ENCODE measurements at regions not wholly inside any gene's neighbourhood (a gene's known extent, or its start where the extent isn't known, plus 50 kb on each side); places are given as distances from the start of the nearest gene placed in this dataset.

DNA sequence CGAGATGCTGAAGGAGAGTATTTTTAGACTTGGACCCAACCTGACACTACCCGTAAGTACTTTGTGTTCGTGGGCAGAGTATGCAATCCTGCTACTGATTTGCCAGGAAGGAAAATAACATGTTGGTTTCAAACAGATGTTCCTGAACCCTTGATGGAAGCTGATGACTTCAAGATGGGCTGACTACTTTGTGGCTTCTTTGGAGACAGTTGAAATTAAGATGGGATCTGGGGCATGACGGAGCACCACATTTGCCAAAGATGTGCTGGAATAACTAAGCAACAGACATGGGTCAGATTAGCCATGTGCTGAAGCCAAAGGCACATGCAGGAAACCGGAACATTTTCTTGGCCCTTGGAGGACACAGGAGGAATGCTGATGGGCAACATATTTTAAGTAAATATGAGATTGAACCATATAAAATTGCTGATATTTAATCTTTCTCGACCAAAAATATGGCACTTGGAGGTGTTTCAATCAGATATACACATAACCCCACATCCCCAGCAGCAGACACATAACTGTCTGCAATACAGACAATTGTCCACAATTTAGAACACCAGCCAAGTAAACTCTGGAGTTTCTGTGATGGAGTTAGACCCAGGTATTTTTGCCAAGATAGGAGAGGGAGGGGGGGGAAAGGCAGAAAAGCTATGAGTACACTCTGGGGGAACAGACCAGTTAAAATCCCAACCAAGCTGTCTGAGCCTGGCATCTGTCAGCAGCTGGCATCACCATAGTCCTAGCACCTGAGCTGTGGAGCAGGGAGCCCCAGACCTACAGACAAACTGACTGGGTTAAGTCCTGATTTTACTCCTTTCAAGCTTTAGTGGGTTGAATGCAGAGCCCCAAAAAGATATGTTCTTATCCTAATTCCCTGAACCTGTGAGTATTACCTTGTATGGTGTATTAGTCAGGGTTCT is 329.4 kb upstream of the CDH5 start:
- no peaks in the 10 kb centered on the region for H3K79me2 ChIP-seq (ENCODE audit: control insufficient read depth, low read length)
- TF ChIP-seq, protein P1, sequence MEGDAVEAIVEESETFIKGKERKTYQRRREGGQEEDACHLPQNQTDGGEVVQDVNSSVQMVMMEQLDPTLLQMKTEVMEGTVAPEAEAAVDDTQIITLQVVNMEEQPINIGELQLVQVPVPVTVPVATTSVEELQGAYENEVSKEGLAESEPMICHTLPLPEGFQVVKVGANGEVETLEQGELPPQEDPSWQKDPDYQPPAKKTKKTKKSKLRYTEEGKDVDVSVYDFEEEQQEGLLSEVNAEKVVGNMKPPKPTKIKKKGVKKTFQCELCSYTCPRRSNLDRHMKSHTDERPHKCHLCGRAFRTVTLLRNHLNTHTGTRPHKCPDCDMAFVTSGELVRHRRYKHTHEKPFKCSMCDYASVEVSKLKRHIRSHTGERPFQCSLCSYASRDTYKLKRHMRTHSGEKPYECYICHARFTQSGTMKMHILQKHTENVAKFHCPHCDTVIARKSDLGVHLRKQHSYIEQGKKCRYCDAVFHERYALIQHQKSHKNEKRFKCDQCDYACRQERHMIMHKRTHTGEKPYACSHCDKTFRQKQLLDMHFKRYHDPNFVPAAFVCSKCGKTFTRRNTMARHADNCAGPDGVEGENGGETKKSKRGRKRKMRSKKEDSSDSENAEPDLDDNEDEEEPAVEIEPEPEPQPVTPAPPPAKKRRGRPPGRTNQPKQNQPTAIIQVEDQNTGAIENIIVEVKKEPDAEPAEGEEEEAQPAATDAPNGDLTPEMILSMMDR (IDR thresholded peaks at IDR 0.05; ENCODE audit: low read depth, low read length, poor library complexity, severe bottlenecking): no peak
- TF ChIP-seq EZH2phosphoT487 (IDR thresholded peaks at IDR 0.05; ENCODE audit: borderline replicate concordance, low read length): no peak

DNA sequence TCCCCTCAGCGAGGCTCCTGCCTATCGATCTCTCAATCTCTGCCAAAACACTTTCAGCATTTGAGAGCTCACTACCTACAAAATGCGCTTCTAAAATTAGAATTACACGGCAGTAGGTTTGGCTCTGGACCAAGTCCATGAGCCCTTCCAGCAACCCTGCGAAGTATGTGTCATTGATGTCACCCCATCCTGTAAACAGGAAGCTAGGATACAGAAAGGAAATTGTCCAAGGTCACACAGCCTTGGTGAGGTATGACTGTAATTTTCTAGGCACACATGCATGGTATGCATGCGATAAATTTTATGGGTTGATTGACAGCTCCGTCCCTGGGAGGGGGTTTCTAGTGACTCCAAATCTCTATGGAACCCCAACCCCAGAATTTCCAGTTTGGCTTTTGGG is 330.3 kb upstream of the CDH5 start:
- H3K79me2 ChIP-seq (ENCODE audit: control insufficient read depth, low read length): no peaks in the 10 kb centered on the region
- H3K27me3 ChIP-seq (ENCODE audit: control insufficient read depth, low read length): no peaks in the 10 kb centered on the region
- H3K36me3 ChIP-seq (ENCODE audit: control insufficient read depth, low read length): no peaks in the 10 kb centered on the region

More for the DNA sequence above, 329.4 kb upstream of the CDH5 start:
- no peak overlapping the region for H3K4me3 ChIP-seq (ENCODE audit: low read length)
- no peaks in the 10 kb centered on the region for H3K27me3 ChIP-seq (ENCODE audit: control insufficient read depth, low read length)
- H3K27ac ChIP-seq (ENCODE audit: low read depth, low read length): no peak overlapping the region
- H4K20me1 ChIP-seq (ENCODE audit: control insufficient read depth, insufficient read depth, low read depth, low read length): no peaks in the 10 kb centered on the region
- H3K4me1 ChIP-seq (ENCODE audit: control insufficient read depth, low read length): no peaks in the 10 kb centered on the region
- no peaks in the 10 kb centered on the region for H3K36me3 ChIP-seq (ENCODE audit: control insufficient read depth, low read length)
- H3K9me2 ChIP-seq (replicated peaks; ENCODE audit: control insufficient read depth, low read length): no peaks in the 10 kb centered on the region
- H3K4me2 ChIP-seq (ENCODE audit: low read length): no peak overlapping the region
- no peaks in the 10 kb centered on the region for H3F3A ChIP-seq (ENCODE audit: control insufficient read depth, insufficient read depth)
- H3K9me3 ChIP-seq (ENCODE audit: control insufficient read depth, insufficient read depth, low read length): no peaks in the 10 kb centered on the region

DNA sequence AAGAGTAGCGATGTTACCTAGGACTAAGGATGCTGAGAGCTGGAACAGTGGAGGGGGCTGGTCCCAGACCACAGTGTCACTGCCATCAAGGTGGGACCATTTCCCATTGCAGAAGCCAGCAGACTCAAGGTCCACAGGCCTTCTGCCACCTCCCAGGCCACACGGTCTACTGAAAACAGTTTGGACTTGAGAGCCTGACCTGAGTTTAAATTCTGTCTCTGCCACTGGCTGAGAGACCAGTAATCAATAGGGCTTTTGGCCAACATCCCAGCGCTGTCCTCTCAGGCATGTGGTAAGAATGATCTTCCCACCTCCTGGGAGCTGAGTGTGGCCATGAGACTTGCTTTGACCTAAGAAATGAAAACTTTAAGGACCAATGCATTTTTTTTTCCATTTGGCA is 331.4 kb upstream of the CDH5 start:
- H3K4me3 ChIP-seq (ENCODE audit: low read length): no peak overlapping the region
- no peaks in the 10 kb centered on the region for H3K27me3 ChIP-seq (ENCODE audit: control insufficient read depth, low read length)
- no peaks in the 10 kb centered on the region for H3K9me3 ChIP-seq (ENCODE audit: control insufficient read depth, insufficient read depth, low read length)
- H3K4me1 ChIP-seq (ENCODE audit: control insufficient read depth, low read length): no peaks in the 10 kb centered on the region
- no peaks in the 10 kb centered on the region for H3F3A ChIP-seq (ENCODE audit: control insufficient read depth, insufficient read depth)
- H3K4me2 ChIP-seq (ENCODE audit: low read length): no peak overlapping the region
- TF ChIP-seq, protein P1 (IDR thresholded peaks at IDR 0.05; ENCODE audit: low read depth, low read length, poor library complexity, severe bottlenecking): no peak
- no peak for TF ChIP-seq EZH2phosphoT487 (IDR thresholded peaks at IDR 0.05; ENCODE audit: borderline replicate concordance, low read length)
- H3K36me3 ChIP-seq (ENCODE audit: control insufficient read depth, low read length): no peaks in the 10 kb centered on the region
- H4K20me1 ChIP-seq (ENCODE audit: control insufficient read depth, insufficient read depth, low read depth, low read length): no peaks in the 10 kb centered on the region
- no peaks in the 10 kb centered on the region for H3K9me2 ChIP-seq (replicated peaks; ENCODE audit: control insufficient read depth, low read length)
- H3K79me2 ChIP-seq (ENCODE audit: control insufficient read depth, low read length): no peaks in the 10 kb centered on the region
- H3K27ac ChIP-seq (ENCODE audit: low read depth, low read length): no peak overlapping the region

More for the DNA sequence above, 330.3 kb upstream of the CDH5 start:
- no peaks in the 10 kb centered on the region for H3K4me1 ChIP-seq (ENCODE audit: control insufficient read depth, low read length)
- no peaks in the 10 kb centered on the region for H3F3A ChIP-seq (ENCODE audit: control insufficient read depth, insufficient read depth)
- no peaks in the 10 kb centered on the region for H3K9me2 ChIP-seq (replicated peaks; ENCODE audit: control insufficient read depth, low read length)
- no peak overlapping the region for H3K4me2 ChIP-seq (ENCODE audit: low read length)
- H4K20me1 ChIP-seq (ENCODE audit: control insufficient read depth, insufficient read depth, low read depth, low read length): no peaks in the 10 kb centered on the region
- H3K27ac ChIP-seq (ENCODE audit: low read depth, low read length): no peak overlapping the region
- no peak for TF ChIP-seq EZH2phosphoT487 (IDR thresholded peaks at IDR 0.05; ENCODE audit: borderline replicate concordance, low read length)
- TF ChIP-seq, protein P1 (IDR thresholded peaks at IDR 0.05; ENCODE audit: low read depth, low read length, poor library complexity, severe bottlenecking): no peak
- H3K9me3 ChIP-seq (ENCODE audit: control insufficient read depth, insufficient read depth, low read length): no peaks in the 10 kb centered on the region
- no peak overlapping the region for H3K4me3 ChIP-seq (ENCODE audit: low read length)

Measured in DOHH2 (cell line).